Uterus (tissue), 3 donors: ENCODE measurements at regions not wholly inside any gene's neighbourhood (a gene's known extent, or its start where the extent isn't known, plus 50 kb on each side); places are given as distances from the start of the nearest gene placed in this dataset.

ENCODE experiments used
- DNase-seq, 2 donors: peaks; one replicate each; pipeline ENCODE4 v3.0.0-alpha.2; 2019 to 2020
- H3K27ac ChIP-seq, 2 donors: fragments of 200-600 bp; sonication (generic); 1 replicate in 1 of 2; 2 replicates in 1 of 2; pipeline ENCODE4 v1.5.1; 2016 to 2018
- H3K27me3 ChIP-seq, 2 donors: fragments of 200-600 bp; sonication (generic); one replicate each; pipeline ENCODE4 v1.5.1; 2018 to 2019; ENCODE audit warnings: control low read depth in 1 of 2
- H3K36me3 ChIP-seq, 2 donors: fragments of 200-600 bp; sonication (generic); one replicate each; pipeline ENCODE4 v1.5.1; 2019; ENCODE audit warnings: control low read depth in 1 of 2
- H3K4me1 ChIP-seq, 2 donors: fragments of 200-600 bp; sonication (generic); one replicate each; pipeline ENCODE4 v1.5.1; 2018 to 2019; ENCODE audit warnings: control low read depth in 1 of 2
- H3K4me3 ChIP-seq, 2 donors: fragments of 200-600 bp; sonication (generic); 1 replicate in 1 of 2; 2 replicates in 1 of 2; pipeline ENCODE4 v1.5.1; 2018 to 2019; ENCODE audit warnings: mild to moderate bottlenecking in 1 of 2
- H3K9me3 ChIP-seq, 2 donors: fragments of 200-600 bp; sonication (generic); one replicate each; pipeline ENCODE4 v1.5.1; 2019; ENCODE audit warnings: control low read depth in 1 of 2
- POLR2A ChIP-seq, 2 donors: fragments of 450-650 bp; IDR thresholded peaks; one replicate each; pipeline ENCODE4 v1.6.1; 2016; ENCODE audit warnings: antibody characterized with exemption in 2 of 2, mild to moderate bottlenecking in 1 of 2, moderate library complexity in 1 of 2
- intact Hi-C: fragments of 100-400 bp; cut with DNase I; formaldehyde crosslinking; loops from one replicate; pipeline ENCODE4 v1.15.1; 2023; ENCODE audit warnings: low total_unique reads
- TF ChIP-seq, protein P1 (sequence below), 4 experiments: fragments of 200-600 bp in 2 of 4; fragments of 450-650 bp in 2 of 4; sonication (generic) in 2 of 4; IDR thresholded peaks; one replicate each; pipeline ENCODE4 v1.5.1; 2016 to 2019; ENCODE audit warnings: antibody characterized with exemption in 4 of 4, mild to moderate bottlenecking in 2 of 4, moderate library complexity in 1 of 4
- donor health status: DM: yes; HTN: yes; CAD: no.

DNA sequence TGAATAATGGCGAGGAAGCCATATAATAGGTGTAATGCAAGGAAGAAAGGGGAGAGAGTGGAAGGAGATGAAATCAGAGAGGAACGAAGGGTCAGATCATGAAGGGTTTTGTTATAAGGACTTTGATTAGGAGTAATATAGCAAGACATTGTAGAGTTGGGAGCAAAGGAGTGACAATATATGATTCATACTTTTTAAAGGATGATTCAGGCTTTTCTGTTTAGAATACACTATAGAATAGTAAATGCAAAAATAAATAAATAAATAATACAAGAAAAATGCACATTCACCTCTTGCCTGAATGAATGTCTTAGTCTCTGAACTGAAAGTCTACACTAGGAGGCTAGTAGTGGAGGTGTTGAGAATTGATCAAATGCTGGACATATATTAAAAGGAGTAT is 1524.4 kb upstream of the AGA start:
- H3K27ac ChIP-seq: no peak overlapping the region
- H3K4me1 ChIP-seq: no peaks in the 10 kb centered on the region
- no peaks in the 10 kb centered on the region for H3K27me3 ChIP-seq
- DNase-seq: no peak
- H3K4me3 ChIP-seq: no peak overlapping the region
- intact Hi-C loops: no loop called here
- no peaks in the 10 kb centered on the region for H3K9me3 ChIP-seq
- H3K36me3 ChIP-seq: no peaks in the 10 kb centered on the region
- TF ChIP-seq, protein P1, sequence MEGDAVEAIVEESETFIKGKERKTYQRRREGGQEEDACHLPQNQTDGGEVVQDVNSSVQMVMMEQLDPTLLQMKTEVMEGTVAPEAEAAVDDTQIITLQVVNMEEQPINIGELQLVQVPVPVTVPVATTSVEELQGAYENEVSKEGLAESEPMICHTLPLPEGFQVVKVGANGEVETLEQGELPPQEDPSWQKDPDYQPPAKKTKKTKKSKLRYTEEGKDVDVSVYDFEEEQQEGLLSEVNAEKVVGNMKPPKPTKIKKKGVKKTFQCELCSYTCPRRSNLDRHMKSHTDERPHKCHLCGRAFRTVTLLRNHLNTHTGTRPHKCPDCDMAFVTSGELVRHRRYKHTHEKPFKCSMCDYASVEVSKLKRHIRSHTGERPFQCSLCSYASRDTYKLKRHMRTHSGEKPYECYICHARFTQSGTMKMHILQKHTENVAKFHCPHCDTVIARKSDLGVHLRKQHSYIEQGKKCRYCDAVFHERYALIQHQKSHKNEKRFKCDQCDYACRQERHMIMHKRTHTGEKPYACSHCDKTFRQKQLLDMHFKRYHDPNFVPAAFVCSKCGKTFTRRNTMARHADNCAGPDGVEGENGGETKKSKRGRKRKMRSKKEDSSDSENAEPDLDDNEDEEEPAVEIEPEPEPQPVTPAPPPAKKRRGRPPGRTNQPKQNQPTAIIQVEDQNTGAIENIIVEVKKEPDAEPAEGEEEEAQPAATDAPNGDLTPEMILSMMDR (IDR thresholded peaks at IDR 0.05): no peak
- no peak for TF ChIP-seq POLR2A (IDR thresholded peaks at IDR 0.05)

DNA sequence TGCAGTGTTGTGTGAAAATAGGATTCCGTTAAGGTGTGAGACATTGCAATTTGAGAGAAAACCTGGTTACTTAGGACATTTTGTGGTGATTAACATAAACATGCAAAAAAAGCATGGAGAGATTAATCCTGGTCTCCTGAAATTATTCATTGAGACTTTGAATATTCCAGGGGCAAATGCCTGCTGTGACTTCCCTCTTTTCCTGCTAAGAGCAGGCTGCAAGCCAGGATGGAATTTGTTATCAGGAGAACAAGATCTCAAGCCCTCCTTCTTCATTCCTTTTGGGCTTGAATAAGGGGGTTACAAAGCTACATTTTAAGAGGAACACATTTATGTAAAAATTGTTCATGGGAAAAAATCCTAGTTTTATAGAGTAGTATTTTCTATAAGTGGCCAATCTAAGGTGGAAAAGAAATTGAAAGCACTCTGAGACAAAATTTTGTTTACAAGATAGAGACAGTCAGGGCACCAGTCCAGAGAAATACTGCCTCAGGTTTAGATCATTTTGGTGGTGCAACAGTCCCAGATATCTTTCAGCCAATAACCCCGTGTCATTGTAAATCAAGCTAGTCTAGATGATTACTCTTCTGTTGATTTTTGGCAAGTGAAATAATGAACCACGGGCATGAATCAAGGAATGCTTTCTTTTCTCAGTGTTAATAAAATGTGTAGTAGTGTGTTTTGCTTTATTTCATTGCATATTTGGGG is 1528.3 kb upstream of the AGA start:
- Histone ChIP-seq H3K4me1 (no peaks in the 10 kb centered on the region), H3K36me3 (no peaks in the 10 kb centered on the region), H3K27me3 (no peaks in the 10 kb centered on the region), H3K4me3 (no peak overlapping the region), H3K9me3 (no peaks in the 10 kb centered on the region), H3K27ac (no peak overlapping the region)
- intact Hi-C loops: no loop called here
- no peak for DNase-seq
- TF ChIP-seq, protein P1 (IDR thresholded peaks at IDR 0.05): no peak
- TF ChIP-seq POLR2A (IDR thresholded peaks at IDR 0.05): no peak

DNA sequence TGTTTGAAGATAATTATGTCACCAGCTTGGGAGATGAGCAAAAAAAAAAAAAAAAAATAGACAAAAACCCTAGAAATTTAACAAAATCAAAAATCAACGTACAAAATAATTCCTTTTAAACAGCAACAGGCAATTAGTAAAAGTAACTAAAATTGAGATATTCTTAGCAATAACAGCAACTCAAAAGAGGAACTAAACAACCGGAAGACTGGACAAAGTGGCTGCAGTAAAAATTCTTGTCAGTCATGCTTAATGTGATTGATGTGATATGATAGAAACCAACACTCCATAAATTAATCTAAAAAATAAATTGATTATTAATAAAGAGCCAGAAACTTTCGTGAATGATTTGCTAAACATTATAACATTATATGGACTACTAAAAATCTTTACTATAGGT is 1534.6 kb upstream of the AGA start:
- Histone ChIP-seq H3K9me3 (no peaks in the 10 kb centered on the region), H3K4me3 (no peak overlapping the region), H3K36me3 (no peaks in the 10 kb centered on the region), H3K27ac (no peak overlapping the region), H3K27me3 (no peaks in the 10 kb centered on the region), H3K4me1 (no peaks in the 10 kb centered on the region)
- DNase-seq: no peak
- intact Hi-C loops: no loop called here
- TF ChIP-seq POLR2A (IDR thresholded peaks at IDR 0.05): no peak
- TF ChIP-seq, protein P1 (IDR thresholded peaks at IDR 0.05): no peak

DNA sequence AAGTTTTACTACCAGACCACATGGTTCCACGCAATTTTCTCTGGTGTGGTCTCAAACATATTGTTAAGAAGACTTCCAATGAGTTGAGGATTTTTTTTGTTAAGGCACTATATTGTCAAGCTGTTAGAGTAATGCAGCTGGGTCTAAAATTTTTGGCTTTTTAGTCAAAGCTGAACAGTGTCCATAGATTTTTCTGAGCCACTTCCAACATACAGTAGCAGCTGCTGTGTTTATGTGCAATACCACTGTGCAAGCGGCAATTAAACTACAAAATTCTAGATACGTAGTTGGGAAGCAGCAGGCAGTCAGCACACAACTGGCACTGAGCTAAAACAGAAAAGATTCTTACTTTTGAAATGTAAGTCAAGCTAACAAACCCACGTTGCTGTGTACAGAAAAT is 1551.1 kb upstream of the AGA start:
- no peaks in the 10 kb centered on the region for H3K4me1 ChIP-seq
- no peak for DNase-seq
- intact Hi-C loops: no loop called here
- no peak for TF ChIP-seq POLR2A (IDR thresholded peaks at IDR 0.05)
- TF ChIP-seq, protein P1 (IDR thresholded peaks at IDR 0.05): no peak
- no peaks in the 10 kb centered on the region for H3K36me3 ChIP-seq
- H3K27ac ChIP-seq: no peak overlapping the region
- no peak overlapping the region for H3K4me3 ChIP-seq
- no peaks in the 10 kb centered on the region for H3K27me3 ChIP-seq
- H3K9me3 ChIP-seq: no peaks in the 10 kb centered on the region

DNA sequence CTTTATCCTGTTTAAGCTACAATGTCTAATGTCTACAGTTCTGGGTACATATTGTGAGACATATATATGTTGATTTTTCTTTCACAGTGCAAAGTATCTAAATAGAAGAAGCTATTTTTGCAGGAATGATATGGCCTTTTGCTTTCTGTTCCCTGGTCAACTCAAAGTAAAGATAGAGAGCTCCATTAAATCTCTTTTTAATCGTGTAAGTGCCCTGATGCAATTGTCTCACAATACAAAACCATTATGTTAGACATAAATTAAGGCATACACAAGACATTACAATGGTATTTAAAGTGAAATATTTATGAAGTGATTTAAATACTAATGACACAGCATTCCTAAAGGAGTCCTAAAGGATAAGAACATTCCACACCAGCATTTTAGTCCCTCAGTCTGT is 1559.7 kb upstream of the AGA start:
- no peak overlapping the region for H3K27ac ChIP-seq
- DNase-seq: no peak
- no peaks in the 10 kb centered on the region for H3K36me3 ChIP-seq
- no peaks in the 10 kb centered on the region for H3K27me3 ChIP-seq
- H3K4me3 ChIP-seq: no peak overlapping the region
- H3K4me1 ChIP-seq: no peaks in the 10 kb centered on the region
- no peaks in the 10 kb centered on the region for H3K9me3 ChIP-seq
- intact Hi-C loops: no loop called here
- no peak for TF ChIP-seq POLR2A (IDR thresholded peaks at IDR 0.05)
- TF ChIP-seq, protein P1 (IDR thresholded peaks at IDR 0.05): no peak
